Right lung (tissue), 2 donors: ENCODE measurements at regions not wholly inside any gene's neighbourhood (a gene's known extent, or its start where the extent isn't known, plus 50 kb on each side); places are given as distances from the start of the nearest gene placed in this dataset.
"Not testable (repeated sequence)": the region's sequence is repeated elsewhere in the genome, so short reads cannot be mapped to it uniquely, and the experiment has no call there.

Source experiments
- DNase-seq, 2 donors: peaks; one replicate each; pipeline ENCODE4 v3.0.0-alpha.2; 2013

DNA sequence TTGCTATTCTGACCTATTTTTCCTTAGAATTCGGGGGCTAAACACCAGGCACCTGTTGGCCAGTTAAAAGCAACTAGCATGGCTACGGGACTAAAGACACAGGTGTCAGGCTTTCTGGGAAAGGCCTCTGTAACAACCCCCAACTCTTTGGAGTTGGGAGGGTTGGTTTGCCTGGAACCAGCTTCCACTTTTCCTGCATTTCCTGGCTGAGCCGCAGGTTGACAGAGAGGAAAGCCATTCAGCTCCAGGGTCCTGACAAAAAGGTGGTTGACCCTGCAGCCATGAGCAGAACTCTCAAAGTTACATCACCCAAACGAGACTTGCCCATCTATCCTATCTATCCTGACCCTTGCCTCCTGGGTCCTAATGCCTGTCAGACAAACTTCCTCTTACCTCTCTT is 375.4 kb upstream of the SFSWAP start:
- DNase-seq, result no peak

DNA sequence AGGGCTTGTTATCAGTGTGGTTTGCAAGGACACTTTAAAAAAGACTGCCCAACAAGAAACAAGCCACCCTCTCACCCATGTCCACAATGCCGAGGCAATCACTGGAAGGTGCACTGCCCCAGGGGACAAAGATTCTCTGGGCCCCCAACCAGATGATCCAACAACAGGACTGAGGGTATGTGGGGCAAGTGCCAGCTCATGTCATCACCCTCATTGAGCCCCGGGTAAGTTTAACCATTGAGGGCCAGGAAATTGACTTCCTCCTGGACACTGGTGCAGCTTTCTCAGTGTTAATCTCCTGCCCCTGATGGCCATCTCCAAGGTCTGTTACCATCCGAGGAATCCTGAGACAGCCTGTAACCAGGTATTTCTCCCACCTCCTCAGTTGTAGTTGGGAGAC is 373.0 kb upstream of the SFSWAP start:
- not testable (repeated sequence) for DNase-seq

DNA sequence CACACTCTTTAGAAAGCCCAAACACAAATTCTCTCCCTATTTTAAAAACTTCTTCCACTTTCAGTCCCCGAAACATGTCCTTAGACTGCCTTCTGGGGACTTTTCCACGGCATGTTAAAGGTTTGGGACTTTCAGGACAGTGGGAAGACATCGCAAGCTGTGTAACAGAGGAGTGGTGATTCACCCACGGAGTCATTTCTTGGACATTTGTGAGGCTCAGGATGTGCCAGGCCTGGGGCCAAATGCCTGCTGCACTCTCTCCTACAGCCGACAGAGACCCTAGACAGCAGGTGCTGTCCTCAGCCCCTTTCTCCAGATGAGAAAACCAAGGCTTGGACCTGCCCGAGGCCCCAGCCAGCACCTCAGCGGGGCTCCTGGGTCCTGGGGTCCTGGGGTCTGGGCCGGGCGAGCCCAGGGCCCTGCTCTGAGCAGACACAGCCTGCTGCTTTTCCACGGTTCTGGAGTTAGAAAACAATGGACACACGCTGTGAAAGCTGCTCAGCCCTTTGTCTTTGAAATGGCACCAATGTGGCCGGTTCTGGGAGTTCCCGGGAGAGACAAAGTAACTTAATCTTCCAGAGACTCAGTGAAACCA is 370.2 kb upstream of the SFSWAP start:
- no peak for DNase-seq

DNA sequence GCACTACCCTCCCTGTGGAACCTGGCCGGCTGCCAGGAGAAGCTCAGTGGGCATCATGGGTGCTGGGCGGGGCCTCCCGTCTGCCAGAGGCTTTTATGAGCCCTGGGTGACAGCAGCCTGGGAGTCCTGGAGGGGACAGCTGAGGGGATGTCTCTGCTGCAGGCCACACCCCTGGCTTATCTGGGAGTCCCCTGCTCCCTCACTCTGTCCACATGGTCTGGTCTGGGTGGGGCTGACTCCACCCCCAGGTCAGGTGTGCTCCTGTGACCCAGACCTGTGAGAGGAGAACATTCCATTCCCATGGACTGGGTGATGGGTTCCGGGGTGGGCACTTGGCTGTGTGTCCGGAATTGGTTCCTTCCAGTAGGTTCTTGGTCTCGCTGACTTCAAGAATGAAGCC is 369.3 kb upstream of the SFSWAP start:
- DNase-seq, result not testable (repeated sequence)

DNA sequence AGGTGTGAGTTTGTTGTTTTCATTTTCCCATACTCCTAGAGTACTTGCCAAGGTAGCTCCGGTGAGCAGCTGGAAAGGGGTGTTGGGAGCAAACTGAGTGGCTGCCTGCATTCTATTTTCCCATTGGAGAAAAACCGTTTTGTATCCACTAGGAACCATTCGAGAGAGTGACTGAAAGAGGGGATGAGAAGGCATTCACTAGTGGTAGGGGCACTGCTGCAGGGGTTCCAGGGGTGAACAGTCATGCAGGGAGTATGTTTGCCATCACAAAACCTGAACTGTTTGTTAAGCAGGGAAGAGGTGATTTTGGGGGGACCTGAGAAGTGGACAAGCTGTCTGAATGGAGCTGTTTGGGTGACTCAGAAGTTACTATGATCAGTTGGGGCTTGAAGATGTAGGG is 367.5 kb upstream of the SFSWAP start:
- DNase-seq, result not testable (repeated sequence)

DNA sequence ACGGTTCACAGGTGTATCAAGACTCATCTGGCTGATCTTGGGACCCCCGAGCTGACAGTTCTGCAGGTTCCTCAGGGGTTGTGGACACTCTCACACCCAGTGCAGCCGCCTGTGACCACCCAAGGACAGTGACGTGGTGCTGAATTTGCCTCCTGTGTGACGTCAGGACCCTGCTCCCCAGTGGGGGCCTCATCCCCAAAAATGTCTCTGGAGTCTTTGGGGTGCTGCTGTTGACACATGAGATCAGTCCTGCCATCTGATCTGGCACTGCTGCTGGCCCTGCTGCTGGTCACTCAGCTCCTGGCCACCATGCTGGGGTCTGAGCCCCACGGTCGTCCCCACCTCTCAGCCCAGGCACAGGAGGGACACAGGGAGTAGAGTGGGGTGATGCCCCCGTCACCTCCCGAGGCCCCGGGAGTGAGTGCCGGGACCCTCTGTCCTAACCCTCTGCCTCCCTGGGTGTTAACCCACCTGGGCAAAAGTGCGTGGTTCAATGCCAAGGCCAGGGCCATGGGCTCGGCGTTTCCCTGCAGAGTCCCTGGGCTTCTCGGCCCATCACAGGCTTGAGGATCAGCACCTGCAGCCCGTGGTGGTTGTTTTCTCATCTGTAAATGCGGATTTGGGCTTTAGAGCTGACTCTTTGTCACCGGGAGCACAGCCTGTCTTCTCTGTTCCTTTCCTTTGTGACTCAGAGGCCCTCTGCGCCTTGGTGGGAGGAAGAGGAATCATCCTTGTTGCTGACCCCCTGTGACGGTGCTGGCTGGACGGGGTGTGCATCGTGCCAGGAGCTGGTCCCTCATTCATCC is 366.0 kb upstream of the SFSWAP start:
- not testable (repeated sequence) for DNase-seq

DNA sequence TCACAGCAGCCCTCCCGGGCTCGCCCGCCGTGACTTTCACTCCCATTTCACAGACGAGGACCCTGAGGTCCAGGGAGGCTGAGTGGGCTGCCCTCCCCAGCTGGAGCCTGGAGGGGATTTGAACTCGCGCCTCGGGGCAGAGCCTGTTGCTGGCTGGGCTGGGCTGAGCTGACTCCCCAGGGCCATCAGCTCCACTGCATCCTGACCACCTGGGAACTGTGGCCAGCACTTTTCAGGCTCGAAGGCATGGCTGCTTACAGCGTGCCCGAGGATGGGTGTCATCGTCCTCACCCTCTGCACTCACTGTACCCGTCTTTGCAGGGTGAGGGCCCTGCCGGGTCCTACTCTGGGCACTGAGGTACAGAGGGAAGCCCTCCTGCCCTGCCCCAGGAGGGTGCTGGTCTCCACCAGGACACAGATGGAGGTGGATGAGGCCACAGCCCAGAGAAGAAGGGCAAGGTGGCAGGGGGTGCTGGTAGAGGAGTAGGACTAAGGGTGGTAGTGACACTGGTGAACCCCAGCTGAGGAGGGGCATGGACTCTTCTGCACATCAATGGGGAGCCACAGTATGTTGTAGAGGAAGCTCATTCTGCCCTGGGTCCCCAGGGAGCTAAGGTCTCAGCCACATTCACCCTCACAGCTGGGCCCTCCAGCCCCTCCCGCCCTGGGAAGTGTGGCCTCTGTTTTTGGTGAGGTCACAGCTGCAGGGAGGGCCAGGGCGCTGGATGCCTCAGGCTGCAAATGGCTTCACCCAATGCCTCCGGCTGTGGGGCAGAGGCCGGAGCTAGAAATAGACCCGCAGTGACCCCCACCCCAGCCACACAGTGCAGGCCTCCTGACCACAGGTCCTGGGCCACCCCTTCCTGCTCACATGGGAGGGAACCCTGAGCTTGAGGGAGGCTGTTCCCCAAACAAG is 365.1 kb upstream of the SFSWAP start:
- no peak for DNase-seq

DNA sequence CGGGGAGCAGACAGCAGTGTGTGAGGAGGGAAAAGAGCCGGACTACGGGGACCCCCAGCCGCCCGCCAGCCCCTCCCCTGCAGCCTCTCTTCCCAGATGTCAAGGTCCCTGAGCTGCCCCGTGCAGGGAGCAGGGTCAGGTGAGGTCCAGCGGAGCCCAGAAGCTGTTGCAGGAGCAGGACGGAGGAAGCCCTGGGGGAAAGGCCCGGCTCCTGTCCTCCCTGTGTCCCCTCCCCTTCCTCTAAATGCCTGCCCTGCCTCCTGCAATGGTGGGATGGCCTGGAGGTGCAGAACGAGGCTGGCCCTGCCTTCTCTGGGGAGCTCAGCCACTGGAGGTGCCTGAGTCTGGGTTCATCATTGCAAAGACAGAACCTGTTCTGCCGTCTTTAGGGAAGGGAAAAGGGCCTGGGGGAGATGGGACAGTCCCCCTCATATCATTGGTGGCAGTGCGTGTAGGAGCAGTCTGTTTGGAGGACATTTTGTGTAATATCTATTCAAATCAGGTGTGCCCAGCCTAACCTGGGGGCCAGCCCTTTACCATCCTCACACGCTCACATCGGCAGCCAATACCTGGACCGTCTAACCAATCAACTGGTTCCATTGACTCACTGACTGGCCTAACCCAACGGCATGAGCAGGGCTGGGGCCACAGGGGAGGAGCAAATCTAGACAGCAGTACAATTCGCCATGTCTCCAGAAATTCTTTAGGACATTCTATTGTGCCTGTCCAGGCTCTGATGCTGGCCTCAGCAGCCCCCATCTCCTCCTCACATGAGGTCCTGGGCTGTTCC is 364.1 kb upstream of the SFSWAP start:
- no peak for DNase-seq

DNA sequence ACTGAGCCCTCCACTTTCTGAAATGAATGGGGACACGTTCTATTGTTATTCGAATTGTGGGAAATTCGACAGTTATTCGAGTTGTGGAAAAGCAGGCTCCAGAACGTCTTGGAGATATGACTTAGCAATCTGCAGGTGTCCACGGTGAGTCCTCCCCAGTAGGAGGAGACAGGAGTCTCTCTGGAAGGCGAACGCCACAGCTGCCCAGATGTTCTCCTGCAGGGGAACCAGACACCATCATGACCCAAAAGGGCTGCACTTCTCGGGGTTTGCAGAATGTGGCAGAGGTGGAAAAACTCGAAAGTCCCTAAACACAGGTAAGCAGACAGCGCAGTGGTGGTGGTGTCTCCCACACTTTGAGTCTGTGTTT is 363.6 kb upstream of the SFSWAP start:
- DNase-seq, result no peak

DNA sequence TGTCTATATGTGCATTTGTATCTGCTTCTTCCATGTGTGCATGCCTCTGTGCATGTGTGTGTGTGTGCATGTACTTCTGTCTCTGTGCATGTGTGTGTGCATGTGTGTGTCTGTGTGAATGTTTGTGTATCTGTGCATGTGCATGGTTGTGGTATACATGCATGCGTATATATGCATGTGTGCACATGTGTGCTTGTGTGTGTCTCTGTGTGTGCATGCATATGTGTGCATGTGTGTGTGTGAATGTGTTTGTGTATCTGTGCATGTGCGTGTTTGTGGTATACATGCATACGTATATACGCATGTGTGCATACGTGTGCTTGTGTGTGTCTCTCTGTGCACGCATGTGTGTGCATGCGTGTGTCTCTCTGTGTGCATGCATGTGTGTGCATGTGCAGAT is 363.2 kb upstream of the SFSWAP start:
- no peak for DNase-seq

DNA sequence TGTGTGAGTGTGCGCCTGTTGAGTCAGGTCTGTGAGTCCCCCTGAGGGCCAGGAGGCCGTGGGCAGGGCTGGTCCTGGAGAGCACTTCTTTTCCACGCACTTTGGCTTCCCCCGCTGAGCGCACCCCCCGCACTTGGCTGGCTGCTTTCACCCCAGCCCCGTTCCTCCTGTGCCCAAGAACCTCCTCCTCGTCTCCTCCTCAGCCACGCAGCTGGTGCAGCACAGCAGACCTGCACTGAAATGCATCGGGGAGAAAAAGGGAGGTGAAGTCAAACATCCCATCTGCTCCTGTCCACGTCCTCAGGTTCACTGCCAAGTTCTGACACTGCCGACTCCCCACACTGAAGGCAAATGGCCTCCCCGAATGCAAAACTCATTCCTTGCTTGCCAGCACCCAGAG is 362.7 kb upstream of the SFSWAP start:
- no peak for DNase-seq

DNA sequence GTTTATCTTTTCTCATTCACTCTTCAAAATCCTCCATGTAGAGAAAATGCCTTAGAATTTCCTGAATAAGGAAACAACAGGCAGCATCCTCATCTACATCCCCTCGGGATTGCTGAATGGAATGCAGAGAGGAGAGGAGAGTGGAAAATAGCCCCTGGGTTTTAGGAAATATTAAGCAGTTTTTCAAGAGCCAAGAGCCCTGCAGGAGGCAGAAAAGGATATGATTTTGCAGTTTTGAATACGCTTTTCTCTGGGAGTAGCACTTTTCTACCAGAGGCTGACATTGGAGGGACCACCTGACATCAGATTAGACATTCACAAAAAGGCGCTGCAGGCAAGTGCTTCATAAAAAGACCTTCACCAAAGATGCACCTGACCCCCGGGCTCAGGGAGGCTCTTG is 362.2 kb upstream of the SFSWAP start:
- no peak for DNase-seq

DNA sequence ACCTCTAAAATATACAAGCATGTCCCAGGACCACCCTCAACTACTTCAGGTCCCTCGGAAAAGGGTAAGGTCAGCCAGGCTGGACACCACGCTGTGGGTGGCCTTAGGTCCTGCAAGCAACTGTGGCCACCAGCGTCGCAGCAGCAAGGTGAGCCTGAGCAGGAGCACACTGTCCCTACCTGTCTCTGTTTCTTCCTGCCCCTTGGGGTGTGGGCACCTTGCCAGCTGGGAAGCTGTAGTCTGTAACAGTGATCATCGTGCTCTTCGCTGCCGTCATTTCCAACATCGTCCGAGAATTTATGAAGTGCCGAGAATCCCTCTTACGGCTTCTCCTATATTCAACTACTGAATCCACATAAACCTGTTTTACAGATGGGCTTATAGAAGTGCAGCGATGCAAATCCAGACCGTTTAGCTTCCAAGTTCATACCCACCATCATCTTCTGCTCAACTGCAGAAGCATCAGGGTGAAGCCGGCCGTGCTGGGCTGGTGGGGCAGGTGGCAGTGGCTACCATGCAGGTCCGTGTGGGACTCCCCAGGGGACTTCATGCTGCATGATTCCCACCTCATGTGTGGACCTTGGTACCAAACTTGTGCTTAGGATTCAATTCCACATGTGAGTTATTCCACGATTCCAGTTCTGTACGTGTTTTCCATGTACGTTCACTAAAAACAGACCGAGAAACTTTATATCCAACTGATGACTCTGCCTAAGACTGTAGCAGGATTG is 361.3 kb upstream of the SFSWAP start:
- no peak for DNase-seq

DNA sequence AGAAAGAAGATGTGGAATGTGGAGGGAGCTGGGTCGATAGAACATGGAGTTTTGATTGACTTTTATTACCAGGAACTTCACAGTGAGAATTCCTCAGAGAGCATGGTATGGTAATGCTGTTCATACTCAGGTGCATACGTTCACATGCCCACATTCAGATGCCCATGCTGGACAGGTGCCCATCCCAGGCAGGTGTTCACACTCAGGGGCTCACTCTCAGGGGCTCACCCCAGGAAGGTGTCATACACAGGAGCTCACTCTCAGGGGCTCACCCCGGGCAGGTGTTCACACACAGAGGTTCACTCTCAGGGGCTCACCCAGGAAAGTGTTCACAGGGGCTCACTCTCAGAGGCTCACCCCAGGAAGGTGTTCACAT is 360.0 kb upstream of the SFSWAP start:
- no peak for DNase-seq

DNA sequence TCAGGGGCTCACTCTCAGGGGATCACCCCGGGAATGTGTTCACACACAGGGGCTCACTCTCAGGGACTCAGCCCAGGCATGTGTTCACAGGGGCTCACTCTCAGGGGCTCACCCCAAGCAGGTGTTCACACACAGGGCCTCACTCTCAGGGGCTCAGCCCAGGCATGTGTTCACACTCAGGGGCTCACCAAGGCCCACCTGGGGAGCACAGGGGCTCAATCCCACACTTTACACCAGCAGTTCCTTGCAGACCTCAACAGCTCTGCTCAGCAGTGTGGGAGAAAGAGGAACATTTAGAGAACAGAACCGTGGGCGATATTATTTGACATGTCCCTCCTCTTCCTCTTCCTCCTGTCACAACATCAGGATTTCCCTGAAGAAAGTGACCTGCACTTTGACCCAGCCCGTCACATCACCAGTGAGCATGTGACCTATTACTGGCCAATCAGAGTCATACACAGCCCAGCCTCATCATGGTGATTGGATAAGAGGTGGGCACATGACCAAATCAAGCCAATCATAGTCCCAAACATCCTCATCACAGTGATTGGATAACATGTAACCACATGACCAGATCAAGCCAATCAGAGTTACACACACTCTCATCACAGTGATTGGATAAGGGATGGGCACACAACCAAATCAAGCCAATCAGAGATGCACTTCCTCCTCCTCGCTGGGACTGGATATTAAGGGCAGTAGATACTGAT is 359.4 kb upstream of the SFSWAP start:
- DNase-seq, result no peak

DNA sequence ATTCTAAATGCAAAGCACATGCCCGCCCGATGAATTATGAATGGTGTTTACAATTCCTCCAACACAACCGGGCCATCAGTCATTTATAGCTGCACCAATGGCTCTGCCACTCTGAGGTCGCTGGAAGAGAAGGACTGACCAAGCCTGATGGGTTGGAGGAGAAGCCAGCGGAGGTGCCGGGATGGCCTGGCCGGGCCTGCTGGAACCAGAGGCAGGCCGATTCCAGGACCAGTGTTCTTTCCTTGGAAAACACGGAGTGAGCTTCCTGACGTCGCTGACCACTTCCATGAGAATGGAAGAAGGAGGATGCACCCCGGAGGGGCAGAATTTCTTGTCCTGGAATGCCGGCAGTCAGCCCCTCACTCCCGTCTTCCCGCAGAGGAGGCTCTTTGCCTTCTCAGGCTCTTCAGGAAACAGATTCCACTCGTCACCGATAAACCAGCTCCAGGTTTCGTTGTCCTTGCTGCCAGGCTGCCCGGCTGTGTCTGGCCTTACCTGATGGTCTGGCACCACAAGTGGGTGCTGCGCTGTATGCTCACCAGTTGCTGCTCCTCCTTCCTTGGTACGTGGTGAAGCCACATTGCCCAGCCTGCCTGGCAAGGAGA is 358.5 kb upstream of the SFSWAP start:
- DNase-seq, result no peak

DNA sequence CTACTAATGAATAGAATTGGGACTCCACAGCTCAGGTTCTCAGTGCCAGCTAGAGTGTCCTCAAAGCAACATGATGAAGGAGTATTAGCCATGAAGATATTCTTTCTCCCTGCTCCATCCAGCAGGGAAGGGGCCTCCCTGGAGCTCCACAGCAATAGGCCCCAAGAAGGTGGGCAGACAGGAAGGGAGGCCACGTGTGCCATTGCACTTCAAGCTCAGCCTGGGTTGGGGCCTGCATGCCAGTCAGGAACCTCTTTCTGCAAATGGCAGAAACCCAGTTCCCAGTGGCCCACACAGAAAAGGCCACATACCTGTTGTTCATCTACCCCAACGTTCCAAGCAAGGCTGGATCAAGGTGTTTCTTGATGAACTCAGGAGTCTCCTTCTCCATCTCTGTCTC is 357.5 kb upstream of the SFSWAP start:
- DNase-seq, result no peak

DNA sequence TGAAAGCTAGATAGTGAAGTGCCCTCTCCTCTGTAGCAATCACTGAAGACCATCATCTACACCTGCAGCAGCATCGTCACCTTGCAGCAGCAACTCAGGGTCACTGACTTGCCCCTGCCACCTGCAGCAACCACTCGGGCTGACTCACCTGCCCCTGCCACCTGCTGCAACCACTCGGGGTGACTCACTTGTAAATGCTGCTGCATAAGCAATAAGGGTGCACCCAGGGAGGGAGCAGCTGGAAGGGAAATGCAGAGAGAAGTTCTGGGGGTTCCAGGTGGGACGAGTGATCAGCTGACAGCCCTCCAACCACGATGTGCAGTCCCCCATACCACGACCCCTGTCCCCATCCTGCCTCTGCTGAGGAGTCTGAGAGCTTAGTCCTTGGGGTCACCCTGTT is 357.1 kb upstream of the SFSWAP start:
- no peak for DNase-seq

DNA sequence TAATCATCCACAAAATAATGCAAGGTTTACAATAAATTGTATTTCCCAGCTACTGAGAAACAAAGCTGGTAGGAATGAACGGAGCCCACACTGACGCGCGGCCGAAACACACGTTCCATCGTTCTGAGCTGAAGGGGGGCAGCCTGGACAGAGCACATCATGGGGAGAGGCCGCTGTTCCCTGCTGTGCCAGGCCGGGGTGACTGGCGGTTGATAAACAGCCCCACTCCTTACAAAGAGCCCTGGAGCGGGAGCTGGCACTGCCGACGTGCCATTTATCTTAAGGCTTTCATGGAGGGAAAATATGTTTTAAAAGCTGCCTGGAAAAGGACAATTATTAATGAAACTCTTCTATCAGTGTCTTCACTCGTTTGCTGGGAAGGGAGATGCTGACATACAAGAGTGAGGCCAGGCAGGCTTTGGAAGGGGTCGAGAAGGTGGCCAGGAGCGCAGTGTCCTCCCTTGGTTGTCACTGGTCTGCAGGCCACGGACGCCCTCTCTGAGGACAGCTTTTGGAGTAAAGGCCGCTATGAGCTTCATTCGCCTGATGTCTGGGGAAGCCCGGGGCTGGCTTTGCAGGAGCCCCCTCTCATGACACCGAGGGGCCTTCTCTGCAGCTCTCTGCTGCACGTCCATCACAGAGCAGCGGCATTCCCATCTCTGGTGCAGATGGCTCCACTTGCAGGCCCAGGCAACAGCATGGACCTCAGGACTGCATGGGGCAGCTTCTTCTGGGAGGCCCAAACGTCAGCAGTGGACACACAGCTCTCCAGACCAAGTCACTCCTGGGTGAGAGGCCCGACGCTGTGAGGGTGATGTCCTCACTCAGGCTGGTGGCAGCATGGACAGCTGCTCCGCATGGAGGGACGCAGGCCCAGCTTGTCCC is 355.3 kb upstream of the SFSWAP start:
- DNase-seq, result no peak
